ENCODE measurements at regions not wholly inside any gene's neighbourhood (a gene's known extent, or its start where the extent isn't known, plus 50 kb on each side); places are given as distances from the start of the nearest gene placed in this dataset.
"Not testable (repeated sequence)": the region's sequence is repeated elsewhere in the genome, so short reads cannot be mapped to it uniquely, and the experiment has no call there.

DNA sequence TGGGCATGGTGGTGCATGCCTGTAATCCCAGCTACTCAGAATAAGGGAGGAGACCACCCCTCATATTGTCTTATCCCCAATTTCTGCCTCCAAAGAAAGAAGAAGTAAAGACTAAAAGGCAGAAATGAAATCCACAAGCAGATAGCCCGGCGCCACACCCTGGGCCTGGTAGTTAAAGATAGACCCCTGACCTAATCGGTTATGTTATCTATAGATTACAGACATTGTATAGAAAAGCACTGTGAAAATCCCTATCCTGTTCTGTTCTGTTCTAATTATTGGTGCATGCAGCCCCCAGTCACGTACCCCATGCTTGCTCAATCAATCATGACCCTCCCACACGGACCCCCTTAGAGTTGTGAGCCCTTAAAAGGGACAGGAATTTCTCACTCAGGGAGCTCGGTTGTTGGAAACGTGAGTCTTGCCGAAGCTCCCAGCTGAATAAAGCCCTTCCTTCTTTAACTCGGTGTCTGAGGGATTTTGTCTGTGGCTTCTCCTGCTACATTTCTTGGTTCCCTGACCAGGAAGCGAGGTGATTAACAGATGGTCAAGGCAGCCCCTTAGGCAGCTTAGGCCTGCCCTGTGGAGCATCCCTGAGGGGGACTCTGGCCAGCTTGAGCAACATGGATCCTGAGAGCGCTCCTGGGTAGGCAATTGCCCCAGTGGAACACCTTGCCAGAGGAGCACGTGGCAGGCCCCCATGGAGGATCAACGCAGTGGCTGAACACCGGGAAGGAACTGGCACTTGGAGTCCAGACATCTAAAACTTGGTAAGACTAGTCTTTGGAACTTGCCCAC, 188.7 kb upstream of the NDUFV2 start:
- DNase-seq (ENCODE audit: low read depth), result not testable (repeated sequence)

DNA sequence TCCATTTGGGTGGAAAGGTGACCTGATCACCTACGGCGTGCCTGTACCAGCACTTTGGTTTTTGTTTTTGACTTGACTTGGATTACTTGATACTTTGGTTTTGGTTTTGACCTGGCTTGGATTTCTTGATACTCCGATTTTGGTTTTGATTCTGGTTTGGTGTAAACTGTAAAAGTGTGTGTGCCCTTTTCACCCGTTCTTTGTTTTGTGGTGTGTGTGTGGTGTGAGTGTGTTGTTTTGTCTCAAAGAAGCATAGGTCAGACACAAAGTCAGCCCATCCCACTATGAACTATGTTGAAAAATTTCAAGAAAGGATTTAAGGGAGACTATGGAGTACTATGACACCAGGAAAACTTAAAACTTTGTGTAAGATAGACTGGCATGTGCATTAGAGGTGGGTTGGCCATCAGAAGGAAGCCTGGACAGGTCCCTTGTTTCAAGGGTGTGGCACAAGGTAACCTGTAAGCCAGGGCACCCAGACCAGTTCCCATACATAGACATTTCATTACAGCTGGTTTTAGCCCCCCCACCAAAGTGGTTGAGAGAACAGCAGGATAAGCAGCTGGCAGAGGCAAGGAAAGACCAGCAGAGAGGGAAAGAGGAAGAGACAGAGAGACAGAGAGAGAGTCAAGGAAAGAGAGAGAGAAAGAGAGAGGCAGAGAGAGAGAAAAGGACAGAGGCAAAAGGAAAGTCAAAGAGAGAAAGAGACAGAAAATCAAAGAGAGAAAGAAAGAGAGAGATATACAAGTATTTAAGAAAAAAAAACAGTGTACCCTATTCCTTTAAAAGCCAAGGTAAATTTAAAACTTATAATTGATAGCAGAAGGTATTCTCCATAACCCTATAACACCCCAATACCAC, 187.9 kb upstream of the NDUFV2 start:
- not testable (repeated sequence) for DNase-seq (ENCODE audit: low read depth)

DNA sequence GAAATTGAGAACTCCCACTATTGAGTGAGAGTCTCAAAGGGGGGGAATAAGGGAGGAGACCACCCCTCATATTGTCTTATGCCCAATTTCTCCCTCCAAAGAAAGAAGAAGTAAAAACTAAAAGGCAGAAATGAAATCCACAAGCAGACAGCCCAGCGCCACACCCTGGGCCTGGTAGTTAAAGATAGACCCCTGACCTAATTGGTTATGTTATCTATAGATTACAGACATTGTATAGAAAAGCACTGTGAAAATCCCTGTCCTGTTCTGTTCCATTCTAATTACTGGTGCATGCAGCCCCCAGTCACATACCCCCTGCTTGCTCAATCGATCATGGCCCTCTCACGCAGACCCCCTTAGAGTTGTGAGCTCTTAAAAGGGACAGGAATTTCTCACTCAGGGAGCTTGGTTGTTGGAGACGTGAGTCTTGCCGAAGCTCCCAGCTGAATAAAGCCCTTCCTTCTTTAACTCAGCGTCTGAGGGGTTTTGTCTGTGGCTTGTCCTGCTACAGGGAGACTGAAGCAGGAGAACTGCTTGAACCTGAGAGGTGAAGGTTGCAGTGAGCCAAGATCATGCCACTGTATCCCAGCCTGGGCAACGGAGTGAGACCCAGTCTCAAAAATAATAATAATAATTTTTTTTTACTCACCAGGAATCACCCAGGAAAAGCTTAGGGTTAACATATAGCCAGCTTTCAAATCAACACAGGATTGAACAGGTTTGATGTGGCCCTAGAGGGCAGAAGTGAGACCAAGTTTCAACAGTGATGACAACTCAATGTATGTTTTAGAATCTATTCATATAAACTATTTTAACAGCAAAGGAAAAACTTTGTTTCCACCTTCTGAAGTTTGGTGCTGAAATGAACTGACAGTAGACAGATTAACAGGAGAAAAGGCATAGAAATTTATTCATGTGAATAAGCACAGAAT, 181.4 kb upstream of the NDUFV2 start:
- not testable (repeated sequence) for DNase-seq (ENCODE audit: low read depth)

DNA sequence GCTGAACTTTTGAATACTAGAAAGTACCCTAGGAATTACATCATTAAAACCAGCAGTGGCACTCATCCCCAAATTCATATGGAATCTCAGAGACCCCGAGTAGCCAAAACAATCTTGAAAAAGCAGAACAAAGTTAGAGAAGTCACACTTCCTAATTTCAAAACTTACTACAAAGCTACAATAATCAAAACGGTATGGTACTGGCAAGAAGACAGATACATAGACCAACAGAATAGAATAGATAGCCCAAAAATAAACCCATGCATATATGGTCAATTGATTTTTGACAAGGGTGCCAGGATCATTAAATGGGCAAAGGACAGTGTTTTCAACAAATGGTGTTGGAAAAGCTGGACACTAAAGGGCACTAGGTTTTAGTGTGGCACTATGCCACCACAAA, 176.0 kb upstream of the NDUFV2 start:
- DNase-seq (ENCODE audit: low read depth), result no peak

DNA sequence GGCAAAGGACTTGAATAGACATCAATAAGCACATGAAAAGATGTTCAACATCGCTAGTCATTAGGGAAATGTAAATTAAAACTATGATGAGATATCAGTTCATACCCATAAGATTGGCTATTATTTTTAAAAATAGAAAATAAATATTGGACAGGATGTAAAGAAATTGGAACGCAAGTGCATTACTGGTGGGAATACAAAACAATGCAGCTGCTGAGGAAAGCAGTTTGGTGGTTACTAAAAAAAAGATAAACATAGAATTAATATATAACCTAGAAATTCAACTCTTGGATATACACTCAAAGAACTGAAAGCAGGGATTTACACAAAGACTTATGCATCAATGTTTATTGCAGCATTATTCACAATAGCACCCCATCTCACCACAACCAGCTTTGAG, 174.5 kb upstream of the NDUFV2 start:
- DNase-seq (ENCODE audit: low read depth), result no peak

DNA sequence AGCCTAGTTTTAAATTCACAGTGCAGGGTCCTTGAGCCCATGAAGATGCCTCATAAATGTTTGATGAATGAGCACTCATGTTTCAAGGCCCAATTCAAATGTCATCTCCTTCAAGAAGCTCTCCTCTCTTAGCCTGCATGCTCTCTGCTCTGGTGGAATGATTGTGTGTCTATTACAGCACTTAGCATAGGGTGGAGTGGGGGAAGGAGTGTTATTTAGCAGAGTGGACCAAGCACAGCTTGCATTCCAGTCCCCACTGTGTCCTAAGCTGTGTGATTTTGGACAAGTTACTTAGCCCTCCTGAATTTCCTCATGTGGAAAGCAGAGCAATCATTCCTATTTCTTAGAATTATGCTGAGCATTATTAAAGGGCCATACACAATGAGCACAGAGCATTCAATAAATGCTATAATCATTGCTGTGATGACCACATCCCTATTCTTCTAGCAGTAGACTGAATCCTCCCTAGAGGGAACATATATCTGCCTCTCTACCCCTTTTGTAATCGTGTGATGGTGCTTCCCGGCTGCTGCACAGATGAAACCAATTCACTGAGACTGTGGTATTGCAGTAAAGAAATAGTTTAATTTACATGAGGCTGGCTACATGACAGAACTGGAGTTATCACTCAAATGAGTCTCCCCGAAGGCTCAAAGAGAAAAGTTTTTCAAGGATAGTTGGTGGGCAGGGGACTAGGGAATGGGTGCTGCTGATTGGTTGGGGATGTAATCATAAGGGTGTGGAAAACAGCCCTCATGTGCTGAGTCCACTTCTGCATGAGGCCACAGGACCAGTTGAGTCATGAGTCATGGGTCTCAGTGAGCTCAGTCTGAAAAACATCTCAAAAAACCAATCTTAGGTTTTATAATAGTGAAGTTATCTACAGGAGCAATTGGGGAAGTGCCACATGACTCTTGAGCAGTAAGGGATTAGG, 173.4 kb upstream of the NDUFV2 start:
- no peak for DNase-seq (ENCODE audit: low read depth)

DNA sequence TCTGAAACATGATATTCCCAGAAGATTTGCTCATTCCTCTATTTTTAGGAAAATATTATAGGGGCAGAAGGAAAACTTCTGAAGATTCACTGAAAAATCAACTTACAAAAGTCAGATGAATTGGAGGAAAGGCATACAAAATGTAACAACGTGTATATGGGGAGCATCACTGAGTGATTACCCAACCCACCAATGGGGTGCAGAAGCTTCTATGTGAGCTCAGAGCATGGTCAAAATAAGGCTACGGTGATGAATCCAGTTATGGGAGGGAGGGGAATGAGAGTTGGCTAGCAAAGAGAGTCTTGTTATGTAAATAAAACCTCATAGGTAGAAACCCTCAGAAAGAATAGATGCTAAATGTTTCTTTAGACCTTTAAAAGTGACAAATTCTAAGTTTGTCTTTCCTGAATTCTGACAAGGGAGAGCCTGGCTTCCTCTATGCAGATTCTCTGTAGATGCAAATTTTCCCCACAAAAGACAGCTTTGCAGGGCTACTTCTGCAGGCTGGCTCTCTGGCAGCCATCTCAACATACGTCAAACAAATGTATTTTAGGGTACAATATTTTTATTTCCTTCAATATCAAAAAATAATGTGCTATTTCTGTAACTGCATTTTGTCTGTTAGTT, 171.4 kb upstream of the NDUFV2 start:
- DNase-seq (ENCODE audit: low read depth), result no peak

DNA sequence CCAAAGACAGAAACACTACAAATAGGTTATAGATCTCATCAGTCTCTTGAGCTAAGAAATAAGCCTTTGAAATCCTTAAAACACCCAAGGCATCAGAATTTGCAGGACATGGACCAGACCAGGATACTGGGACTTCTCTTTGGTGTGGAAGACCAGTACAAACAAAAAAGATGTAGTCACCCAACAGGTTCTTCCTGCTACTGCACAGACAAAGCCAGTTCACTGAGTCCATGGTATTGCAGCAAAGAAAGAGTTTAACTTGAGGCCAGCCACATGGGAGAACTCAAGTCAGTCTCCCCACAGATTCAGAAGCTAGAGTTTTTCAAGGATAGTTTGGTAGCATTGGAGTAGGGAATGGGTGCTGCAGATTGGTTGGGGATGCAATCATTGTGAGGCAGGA, 169.6 kb upstream of the NDUFV2 start:
- DNase-seq (ENCODE audit: low read depth), result no peak

DNA sequence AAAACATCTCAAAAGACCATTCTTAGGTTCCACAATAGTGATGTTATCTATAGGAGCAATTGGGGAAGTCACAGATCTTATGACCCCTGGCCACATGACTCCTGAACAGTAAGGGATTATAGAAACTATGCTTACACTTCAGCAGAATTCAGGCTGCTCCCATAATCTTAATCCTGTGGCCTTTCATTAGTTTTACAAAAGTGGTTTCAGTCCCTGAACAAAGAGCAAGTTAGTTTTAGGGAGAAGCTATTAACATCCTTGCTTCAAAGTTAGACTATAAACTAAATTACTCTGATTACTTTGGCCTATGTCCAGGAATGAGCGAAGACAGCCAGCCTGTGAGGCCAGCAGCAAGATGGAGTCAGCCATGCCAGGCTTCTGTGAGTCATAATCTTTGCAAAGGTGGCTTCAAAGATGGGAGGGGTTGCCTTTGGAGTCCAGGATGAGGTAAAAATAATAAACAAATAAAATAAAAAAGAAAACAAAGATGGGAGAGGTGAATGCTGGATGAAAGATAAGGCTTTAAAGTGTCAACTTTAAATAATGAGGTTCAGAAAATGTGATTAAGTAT, 168.7 kb upstream of the NDUFV2 start:
- DNase-seq (ENCODE audit: low read depth), result no peak

DNA sequence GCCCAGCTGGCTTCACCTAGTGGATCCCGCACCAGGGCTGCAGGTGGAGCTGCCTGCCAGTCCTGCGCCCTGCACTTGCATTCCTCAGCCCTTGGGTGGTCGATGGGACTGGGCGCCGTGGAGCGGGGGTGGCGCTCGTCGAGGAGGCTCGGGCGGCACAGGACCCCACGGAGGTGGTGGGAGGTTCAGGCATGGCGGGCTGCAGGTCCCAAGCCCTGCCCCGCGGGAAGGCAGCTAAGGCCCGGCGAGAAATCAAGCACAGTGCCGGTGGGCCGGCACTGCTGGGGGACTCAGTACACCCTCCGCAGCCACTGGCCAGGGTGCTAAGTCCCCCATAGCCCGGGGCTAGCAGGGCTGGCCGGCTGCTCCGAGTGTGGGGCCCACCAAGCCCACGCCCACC, 167.2 kb upstream of the NDUFV2 start:
- DNase-seq (ENCODE audit: low read depth), result not testable (repeated sequence)

DNA sequence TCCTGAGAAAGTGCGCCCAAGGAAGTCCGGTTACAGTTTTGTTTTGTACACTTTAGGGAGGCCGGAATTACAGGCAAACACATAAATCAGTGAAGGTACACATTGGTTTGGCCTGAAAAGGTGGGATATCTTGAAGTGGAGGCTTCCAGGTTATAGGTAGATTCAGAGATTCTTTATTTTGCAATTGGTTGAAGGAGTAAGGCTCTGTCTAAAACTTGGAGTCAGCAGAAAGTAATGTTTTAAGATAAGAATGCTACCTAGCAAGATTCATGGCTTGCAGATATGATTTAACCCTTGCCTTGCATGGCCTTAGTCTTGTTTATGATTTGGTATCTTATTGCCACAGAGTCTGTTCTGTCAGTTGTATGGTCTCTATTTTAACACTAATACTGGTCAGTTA, 165.9 kb upstream of the NDUFV2 start:
- DNase-seq (ENCODE audit: low read depth), result no peak

DNA sequence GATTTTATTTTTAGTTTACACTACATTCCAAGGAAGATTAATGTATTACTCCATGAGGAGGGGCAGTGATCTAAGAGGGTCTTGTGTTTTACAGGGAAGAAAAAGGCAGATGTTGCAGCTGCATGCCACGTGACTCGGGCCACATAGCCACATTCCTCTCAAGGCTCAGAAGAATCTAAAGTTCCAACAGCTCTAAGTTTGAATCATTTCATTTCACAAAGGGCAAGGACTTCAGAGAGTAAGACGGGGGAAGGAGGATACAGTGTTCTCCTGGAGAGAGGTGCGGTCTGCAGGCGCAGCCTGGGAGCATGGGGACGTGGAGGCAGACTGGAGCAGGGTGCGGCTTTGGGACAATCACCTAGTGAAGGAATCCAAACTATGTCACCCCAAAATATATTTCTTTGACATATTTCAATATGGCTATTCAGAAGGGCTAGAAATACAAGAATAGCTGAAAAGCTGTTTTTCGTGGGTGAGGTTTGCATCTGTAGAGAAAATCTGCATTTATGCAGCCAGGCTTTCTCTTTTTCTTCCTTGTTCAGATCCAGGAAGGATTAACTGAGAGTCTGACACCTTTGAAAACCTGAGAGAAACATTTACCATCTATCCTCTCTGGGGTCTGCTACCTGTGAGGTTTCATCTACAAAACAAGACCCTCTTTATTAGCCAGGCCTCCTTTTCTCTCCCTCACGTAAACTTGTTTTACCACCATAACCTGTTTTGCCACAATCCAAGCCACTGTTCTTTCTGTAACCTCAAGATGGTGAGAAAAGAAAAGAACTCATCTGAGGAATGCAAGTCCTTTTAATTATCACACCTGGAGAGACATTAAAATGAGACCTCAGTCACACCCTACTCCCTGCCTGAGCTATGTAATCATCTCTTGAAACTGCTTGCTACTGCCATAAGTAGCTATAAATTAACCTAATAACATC, 165.1 kb upstream of the NDUFV2 start:
- no peak for DNase-seq (ENCODE audit: low read depth)

DNA sequence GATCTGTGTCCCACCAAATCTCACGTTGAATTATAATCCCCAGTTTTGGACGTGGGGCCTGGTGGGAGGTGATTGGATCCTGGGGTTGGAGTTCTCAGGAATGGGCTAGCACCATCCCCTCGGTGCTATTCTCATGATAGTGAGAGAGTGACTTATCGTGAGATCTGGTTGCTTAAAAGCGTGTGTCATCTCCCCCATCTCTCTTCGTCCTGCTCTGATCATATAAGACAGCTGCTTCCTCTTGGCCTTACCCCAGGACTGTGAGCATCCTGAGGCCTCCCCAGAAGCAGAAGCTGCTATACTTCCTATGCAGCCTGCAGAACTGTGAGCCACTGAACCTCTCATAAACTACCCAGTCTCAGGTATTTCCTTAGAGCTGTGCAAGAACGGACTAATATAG, 163.7 kb upstream of the NDUFV2 start:
- no peak for DNase-seq (ENCODE audit: low read depth)

DNA sequence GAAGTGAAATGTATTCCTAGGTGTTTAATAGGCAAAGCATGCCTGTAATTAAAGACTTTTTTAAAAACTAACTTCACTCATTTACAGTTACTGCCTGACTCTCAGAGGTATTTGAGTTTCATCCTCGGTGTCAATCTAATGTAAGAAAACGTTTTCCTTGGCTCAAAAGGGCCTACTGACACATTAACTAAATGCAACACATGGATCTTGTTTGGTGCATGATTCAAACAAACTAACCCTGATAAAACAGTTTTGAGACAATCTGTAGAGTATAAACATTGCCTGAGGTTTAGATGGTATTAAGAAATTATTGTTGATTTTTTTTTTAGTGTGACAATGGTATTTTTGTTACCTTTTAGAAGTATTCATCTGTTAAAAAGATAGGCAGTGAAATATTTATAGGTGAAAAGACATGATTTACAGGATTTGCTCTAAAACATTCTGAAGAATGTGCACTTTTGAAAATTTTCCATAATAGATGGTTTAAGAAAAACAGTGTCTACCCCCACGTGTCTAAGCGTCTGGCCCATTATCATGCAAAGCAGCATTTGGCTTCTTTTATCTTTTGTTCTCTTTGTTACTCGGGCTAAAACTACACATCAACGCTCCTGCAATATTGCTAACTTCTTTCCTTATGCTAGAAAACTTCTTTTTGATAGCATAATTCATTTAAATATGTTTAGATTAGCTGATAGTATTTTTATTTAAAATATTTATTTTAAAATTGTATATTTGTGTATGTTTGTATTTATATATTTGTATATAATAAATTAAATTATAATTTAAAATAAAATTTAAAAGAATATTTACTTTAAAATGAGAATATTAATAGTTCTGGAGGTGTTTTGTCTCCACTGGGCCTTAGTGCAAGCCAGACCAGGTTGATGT, 160.2 kb upstream of the NDUFV2 start:
- no peak for DNase-seq (ENCODE audit: low read depth)

DNA sequence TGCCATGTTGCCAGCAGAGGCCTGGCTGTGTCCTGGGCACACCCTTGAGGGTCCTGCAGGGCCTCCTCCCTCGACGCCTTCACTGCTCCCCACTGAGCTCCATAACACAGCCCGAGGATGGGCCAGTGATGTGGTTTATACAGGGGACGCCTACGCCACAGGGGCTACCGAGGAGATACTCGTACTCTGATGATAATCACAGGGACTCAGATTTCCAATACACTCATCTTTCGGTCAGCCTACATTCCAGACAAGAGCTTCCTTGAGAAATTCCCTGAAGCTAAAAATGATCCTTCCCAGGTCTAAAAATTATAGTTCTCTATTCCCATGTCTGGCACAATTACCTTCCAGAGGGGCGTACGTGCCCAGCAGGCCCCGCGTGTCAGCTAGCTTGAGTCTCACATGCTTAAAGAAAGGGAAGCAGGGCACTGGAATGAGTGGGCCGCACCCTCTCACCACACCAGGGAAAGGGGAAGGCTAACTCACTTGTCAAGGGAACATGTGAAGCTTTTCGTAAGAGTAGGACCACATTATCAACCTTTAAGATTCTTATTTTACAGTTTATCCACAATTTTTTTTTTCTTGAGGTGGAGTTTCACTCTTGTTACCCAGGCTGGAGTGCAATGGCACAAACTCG, 159.5 kb upstream of the NDUFV2 start:
- DNase-seq (ENCODE audit: low read depth), result no peak

DNA sequence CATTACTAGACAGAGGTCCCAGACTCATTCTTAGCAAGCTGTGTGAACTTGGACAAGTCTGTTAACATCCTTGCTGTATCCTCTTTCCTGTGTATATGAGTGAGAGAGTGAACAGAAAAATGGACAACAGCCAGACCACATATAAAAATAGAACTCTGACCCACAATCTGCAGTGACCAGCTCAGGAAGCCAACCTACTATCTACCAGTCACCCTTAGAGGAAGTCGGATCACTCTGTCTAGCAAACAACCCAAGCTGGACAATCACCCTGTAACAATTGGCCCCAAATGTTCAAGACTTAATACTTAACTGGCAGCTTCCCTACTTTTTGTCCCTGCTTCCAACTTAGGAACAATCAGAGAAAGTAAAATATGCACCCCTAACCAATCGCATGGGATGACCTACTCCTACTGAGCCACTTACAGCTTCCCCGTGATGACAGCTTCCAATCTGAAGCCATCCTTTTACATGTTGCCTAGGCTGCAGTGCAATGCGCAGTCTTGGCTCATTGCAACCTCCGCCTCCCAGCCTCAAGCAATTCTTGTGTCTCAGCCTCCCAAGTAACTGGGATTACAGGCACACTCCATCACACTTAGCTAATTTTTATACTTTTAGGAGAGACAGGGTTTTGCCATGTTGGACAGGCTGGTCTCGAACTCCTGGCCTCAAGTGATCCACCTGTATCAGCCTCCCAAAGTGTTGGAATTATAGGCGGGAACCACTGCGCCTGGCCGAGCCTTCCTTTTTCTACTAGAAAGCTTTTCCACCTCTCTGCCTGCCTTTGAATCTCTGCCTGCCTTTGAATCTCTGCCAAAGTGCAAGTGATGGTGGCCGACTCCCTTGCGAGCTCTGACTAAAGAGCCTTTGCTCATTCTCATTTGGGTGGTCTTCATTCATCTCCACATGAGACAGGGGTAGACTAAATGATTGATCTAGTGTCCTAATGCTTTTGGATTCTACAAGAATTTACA, 158.3 kb upstream of the NDUFV2 start:
- no peak for DNase-seq (ENCODE audit: low read depth)
